Breast epithelium (tissue), 4 donors: ENCODE measurements at regions not wholly inside any gene's neighbourhood (a gene's known extent, or its start where the extent isn't known, plus 50 kb on each side); places are given as distances from the start of the nearest gene placed in this dataset.

Experiments used
- DNase-seq, 2 donors: peaks; one replicate each; pipeline ENCODE4 v3.0.0-alpha.2; 2019; ENCODE audit warnings: low spot score in 2 of 2
- H3K27ac ChIP-seq, 2 donors: fragments of 200-600 bp; sonication (generic) in 1 of 2; one replicate each; pipeline ENCODE4 v1.5.1; 2016 to 2019; ENCODE audit warnings: mild to moderate bottlenecking in 1 of 2
- H3K27me3 ChIP-seq, 2 donors: fragments of 200-600 bp; sonication (generic) in 1 of 2; one replicate each; pipeline versions ENCODE4 v1.5.1 to v1.6.0; 2017 to 2019; ENCODE audit warnings: control low read depth in 1 of 2, mild to moderate bottlenecking in 1 of 2
- H3K36me3 ChIP-seq: fragments of 200-600 bp; one replicate; pipeline ENCODE4 v1.5.1; 2019
- H3K4me1 ChIP-seq, 2 donors: fragments of 200-600 bp; sonication (generic); one replicate each; pipeline ENCODE4 v1.5.1; 2016 to 2019; ENCODE audit warnings: control low read depth in 1 of 2
- H3K4me3 ChIP-seq, 3 donors: fragments of 200-600 bp; sonication (generic); 1 replicate in 2 of 3; 2 replicates in 1 of 3; pipeline ENCODE4 v1.5.1; 2016 to 2019; ENCODE audit warnings: mild to moderate bottlenecking in 3 of 3, moderate library complexity in 2 of 3
- H3K9me3 ChIP-seq, 2 donors: fragments of 200-600 bp; sonication (generic) in 1 of 2; one replicate each; pipeline ENCODE4 v1.5.1; 2016 to 2019; ENCODE audit warnings: control low read depth in 1 of 2
- POLR2A ChIP-seq: fragments of 450-650 bp; IDR thresholded peaks from one replicate; pipeline ENCODE4 v1.6.1; 2016; ENCODE audit warnings: antibody characterized with exemption, mild to moderate bottlenecking, moderate library complexity
- POLR2AphosphoS5 ChIP-seq, 3 donors: sonication (generic); formaldehyde crosslinking; IDR thresholded peaks; one replicate each; pipeline ENCODE4 v1.6.1; 2017; ENCODE audit warnings: antibody characterized with exemption in 3 of 3
- intact Hi-C: fragments of 100-400 bp; cut with DNase I; formaldehyde crosslinking; loops from one replicate; pipeline ENCODE4 v1.15.1; 2023; ENCODE audit warnings: low total_unique reads
- TF ChIP-seq, protein P1 (sequence below), 3 donors: fragments of 450-650 bp; IDR thresholded peaks; one replicate each; pipeline ENCODE4 v1.5.1; 2016 to 2017; ENCODE audit warnings: antibody characterized with exemption in 3 of 3, mild to moderate bottlenecking in 3 of 3, moderate library complexity in 3 of 3

DNA sequence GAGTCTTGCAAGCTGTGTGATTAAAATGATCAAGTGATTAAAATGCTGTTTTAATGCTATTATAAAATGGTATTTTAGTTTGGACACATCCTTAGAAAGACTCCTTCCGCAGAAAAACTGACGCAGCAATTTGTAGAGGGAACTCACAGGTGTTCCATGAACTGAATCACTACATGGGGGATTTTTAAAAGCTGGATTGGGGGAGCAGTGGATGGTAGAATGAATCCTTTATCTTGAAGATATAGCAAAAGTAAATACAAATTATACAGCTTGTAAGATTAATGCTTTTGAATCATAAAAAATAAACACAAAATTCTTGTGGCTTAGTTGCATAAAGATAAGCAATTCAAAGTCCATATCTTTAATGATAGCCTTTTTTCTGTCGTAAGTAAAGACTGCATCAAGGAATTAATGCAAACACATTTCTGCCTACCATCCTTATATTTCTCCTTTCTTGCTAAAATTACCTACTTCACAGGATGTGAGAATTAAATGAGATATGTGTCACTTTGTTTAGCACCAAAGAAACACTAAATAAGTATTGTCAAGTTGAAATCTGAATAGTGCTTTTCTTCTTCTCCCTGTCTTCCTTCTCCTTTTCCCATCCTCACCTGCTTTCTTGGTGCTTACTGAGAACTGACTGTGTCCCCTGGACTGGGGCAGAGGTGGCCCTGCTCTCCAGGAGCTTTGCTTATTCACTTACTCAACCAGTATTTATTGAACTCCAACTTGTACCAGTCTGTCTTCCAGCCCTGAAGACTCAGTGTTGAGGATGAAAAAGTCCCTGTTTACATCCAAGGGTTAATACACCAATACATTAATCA is 61.5 kb upstream of the F3 start:
- Histone ChIP-seq H3K36me3 (no peaks in the 10 kb centered on the region), H3K4me1 (no peaks in the 10 kb centered on the region), H3K9me3 (no peaks in the 10 kb centered on the region), H3K4me3 (no peak overlapping the region), H3K27me3 (no peaks in the 10 kb centered on the region), H3K27ac (no peak overlapping the region)
- intact Hi-C loops = no loop called here
- TF ChIP-seq POLR2A (no peak), POLR2AphosphoS5 (IDR thresholded peaks at IDR 0.05) (no peak)
- TF ChIP-seq, protein P1, sequence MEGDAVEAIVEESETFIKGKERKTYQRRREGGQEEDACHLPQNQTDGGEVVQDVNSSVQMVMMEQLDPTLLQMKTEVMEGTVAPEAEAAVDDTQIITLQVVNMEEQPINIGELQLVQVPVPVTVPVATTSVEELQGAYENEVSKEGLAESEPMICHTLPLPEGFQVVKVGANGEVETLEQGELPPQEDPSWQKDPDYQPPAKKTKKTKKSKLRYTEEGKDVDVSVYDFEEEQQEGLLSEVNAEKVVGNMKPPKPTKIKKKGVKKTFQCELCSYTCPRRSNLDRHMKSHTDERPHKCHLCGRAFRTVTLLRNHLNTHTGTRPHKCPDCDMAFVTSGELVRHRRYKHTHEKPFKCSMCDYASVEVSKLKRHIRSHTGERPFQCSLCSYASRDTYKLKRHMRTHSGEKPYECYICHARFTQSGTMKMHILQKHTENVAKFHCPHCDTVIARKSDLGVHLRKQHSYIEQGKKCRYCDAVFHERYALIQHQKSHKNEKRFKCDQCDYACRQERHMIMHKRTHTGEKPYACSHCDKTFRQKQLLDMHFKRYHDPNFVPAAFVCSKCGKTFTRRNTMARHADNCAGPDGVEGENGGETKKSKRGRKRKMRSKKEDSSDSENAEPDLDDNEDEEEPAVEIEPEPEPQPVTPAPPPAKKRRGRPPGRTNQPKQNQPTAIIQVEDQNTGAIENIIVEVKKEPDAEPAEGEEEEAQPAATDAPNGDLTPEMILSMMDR (IDR thresholded peaks at IDR 0.05) = no peak
- DNase-seq = no peak

GRCh38 chr1:94602316-94602715 is 60.8 kb upstream of the F3 start:
- intact Hi-C loops = no loop called here
- Histone ChIP-seq H3K36me3 (no peaks in the 10 kb centered on the region), H3K27me3 (no peaks in the 10 kb centered on the region), H3K4me3 (no peak overlapping the region), H3K4me1 (no peaks in the 10 kb centered on the region), H3K27ac (no peak overlapping the region), H3K9me3 (no peaks in the 10 kb centered on the region)
- no peak for DNase-seq
- TF ChIP-seq POLR2A (no peak), POLR2AphosphoS5 (IDR thresholded peaks at IDR 0.05) (peak in 2 of 3 donors; percentile 14 to 20)
- TF ChIP-seq, protein P1 (IDR thresholded peaks at IDR 0.05) = no peak

- Histone ChIP-seq H3K27me3 (no peaks in the 10 kb centered on the region), H3K4me1 (no peaks in the 10 kb centered on the region), H3K4me3 (no peak overlapping the region), H3K36me3 (no peaks in the 10 kb centered on the region), H3K27ac (no peak overlapping the region), H3K9me3 (no peaks in the 10 kb centered on the region)
- no peak for TF ChIP-seq POLR2A
- TF ChIP-seq, protein P1 (IDR thresholded peaks at IDR 0.05) = no peak
- TF ChIP-seq POLR2AphosphoS5 (IDR thresholded peaks at IDR 0.05) = no peak
- intact Hi-C loops = no loop called here
- no peak for DNase-seq
Observed at GRCh38 chr1:94600556-94600955, 59.0 kb upstream of the F3 start.

DNA sequence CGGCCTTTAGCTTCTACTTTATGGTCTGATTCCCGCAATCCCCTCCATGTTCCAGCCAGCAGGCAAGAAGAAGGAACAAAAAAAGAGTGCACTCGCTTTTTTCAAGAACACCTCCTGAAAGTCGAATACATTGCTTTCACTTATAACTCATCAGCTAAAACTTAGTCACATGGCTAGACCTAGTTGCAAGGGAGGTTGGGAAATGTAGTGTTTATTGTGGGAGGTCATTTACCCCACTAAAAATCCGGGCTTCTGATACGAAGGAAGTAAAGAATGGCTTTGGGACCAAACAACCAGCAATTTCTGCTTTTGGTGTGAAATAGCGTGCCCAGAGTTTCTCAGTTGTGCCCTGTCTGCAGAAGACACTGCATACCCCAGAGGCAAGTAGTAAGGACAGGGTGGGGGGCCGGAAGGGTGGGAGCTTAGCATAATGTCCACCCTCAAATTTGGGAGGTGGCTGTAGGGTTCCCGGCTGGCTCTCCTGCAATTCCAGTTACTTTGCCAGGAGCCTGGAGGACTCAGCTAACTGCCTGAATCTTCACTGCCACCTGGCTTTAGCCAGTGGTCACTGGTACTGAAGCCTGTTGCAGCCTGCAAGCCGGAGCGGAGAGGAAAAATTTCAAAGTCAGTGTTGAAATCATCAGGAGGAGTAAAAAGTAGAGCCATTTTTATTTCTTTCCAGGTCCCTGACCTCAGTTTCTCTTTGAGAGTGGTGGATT is 57.7 kb upstream of the F3 start:
- Histone ChIP-seq H3K27me3 (no peaks in the 10 kb centered on the region), H3K36me3 (no peaks in the 10 kb centered on the region), H3K4me1 (no peaks in the 10 kb centered on the region), H3K27ac (no peak overlapping the region), H3K4me3 (peak overlapping the region in 1 of 3 donors; percentile 11), H3K9me3 (no peaks in the 10 kb centered on the region)
- peak in 1 of 2 donors; percentile 65 for DNase-seq
- TF ChIP-seq, protein P1 (IDR thresholded peaks at IDR 0.05) = peak in 2 of 3 donors; percentile 54 to 58
- no peak for TF ChIP-seq POLR2A
- intact Hi-C loops = no loop called here

DNA sequence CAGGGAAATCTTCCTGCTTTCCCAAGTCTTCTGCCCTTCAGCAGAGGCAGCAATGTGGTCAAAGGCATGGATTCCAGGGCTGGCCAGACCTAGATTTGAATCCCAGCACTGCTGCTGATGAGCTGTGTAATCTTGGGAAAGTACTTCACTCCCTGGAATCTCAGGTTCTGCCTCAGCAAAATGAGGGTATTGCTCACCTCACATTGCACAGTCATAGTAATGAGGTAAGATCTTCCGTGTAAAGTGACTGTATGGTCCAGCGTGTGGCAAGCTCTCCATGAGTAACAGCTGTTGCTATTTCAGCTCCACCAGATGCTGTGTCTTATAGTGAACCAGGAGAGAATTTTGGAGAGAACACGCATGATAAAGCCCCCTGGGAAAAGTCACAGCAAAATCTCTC is 56.1 kb upstream of the F3 start:
- H3K27me3 ChIP-seq = no peaks in the 10 kb centered on the region

More for the DNA sequence above, 56.1 kb upstream of the F3 start:
- TF ChIP-seq POLR2AphosphoS5 (IDR thresholded peaks at IDR 0.05) (no peak), POLR2A (no peak)
- TF ChIP-seq, protein P1 (IDR thresholded peaks at IDR 0.05) = no peak
- Histone ChIP-seq H3K9me3 (no peaks in the 10 kb centered on the region), H3K4me3 (no peak overlapping the region), H3K27ac (no peak overlapping the region), H3K4me1 (no peaks in the 10 kb centered on the region), H3K36me3 (no peaks in the 10 kb centered on the region)
- DNase-seq = no peak
- intact Hi-C loops = no loop called here
